ENCODE measurements at regions not wholly inside any gene's neighbourhood (a gene's known extent, or its start where the extent isn't known, plus 50 kb on each side); places are given as distances from the start of the nearest gene placed in this dataset.

DNA sequence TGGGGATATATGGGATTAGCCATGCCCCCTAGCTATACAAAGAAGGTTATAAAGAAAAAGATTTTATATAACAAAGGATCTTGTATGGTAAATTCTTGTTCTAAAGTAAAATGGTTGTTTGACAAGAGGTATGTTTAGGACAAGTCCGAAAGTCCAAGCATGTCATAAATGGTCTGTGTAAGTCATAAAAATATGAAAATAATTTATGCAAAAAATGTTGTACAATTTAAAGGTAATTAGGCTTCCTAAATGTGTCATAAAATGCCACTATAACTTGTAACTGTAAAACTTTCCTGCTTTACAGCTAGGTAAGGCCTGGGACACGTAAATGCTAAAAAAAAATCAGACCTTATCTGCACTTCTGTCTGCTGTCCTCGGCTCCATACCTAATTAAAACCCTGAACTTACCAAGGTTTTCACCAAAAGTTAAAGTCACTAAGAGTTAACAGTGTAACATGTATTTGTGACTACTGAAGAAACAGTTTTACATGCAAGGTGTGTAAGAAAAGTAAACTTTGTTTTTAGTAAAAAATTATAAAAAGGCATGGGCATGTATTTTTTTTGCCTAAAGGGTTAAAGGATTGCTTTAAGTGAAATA lies 110.0 kb upstream of the RESF1 start:
- CTCF ChIA-PET, result no interaction called here
- Histone ChIP-seq H3K36me3 (ENCODE audit: control insufficient read depth in 2 of 2, extremely low read depth in 1 of 2, insufficient read depth in 2 of 2, low read length in 2 of 2) (no peaks in the 10 kb centered on the region), H3K9ac (replicated peaks; ENCODE audit: extremely low read depth, insufficient read depth, low read length) (no peak overlapping the region), H3K9me3 (replicated peaks; ENCODE audit: control insufficient read depth, insufficient read depth, low read length) (peaks cover 7% of the 10 kb centered on the region), H4K20me1 (replicated peaks; ENCODE audit: control insufficient read depth, extremely low read depth, insufficient read depth, low read length) (no peaks in the 10 kb centered on the region), H3K79me2 (ENCODE audit: control insufficient read depth, insufficient read depth, low read length) (no peaks in the 10 kb centered on the region), H3K4me1 (ENCODE audit: control insufficient read depth, extremely low read depth, insufficient read depth, low read length) (no peaks in the 10 kb centered on the region), H3K27ac (ENCODE audit: insufficient read depth, low read depth, low read length) (no peak overlapping the region), H2AFZ (ENCODE audit: low read depth, low read length) (no peak overlapping the region), H3K9me1 (replicated peaks; ENCODE audit: control insufficient read depth, extremely low read depth, insufficient read depth, low read length) (no peaks in the 10 kb centered on the region), H3K4me3 (replicated peaks in 1 of 3; ENCODE audit: insufficient read depth in 1 of 3, low read depth in 1 of 3, low read length in 3 of 3) (no peak overlapping the region), H3K4me2 (ENCODE audit: insufficient read depth, low read length) (no peak overlapping the region), H3K27me3 (ENCODE audit: control insufficient read depth in 2 of 2, insufficient read depth in 2 of 2, low read length in 2 of 2) (no peaks in the 10 kb centered on the region)
- dilution Hi-C loops (cut with MboI; ENCODE audit: extremely low pct_ligation_motif_present, low sequenced_read_pairs), result no loop called here
- no TSS peak for BruUV-seq (replicated peaks)
- TF ChIP-seq EZH2 (IDR thresholded peaks at IDR 0.05; ENCODE audit: borderline replicate concordance, low read depth, low read length, severe bottlenecking) (no peak), JUN (IDR thresholded peaks at IDR 0.05; ENCODE audit: borderline replicate concordance, insufficient read depth, insufficient read length, low read depth) (no peak), GATA2 (IDR thresholded peaks at IDR 0.05; ENCODE audit: insufficient read depth, insufficient read length, low read depth, low read length) (no peak), FOS (IDR thresholded peaks at IDR 0.05; ENCODE audit: borderline replicate concordance, insufficient read depth, low read length) (no peak), POLR2A (IDR thresholded peaks at IDR 0.05; ENCODE audit: low read depth, low read length) (no peak)
- TF ChIP-seq, protein P1, sequence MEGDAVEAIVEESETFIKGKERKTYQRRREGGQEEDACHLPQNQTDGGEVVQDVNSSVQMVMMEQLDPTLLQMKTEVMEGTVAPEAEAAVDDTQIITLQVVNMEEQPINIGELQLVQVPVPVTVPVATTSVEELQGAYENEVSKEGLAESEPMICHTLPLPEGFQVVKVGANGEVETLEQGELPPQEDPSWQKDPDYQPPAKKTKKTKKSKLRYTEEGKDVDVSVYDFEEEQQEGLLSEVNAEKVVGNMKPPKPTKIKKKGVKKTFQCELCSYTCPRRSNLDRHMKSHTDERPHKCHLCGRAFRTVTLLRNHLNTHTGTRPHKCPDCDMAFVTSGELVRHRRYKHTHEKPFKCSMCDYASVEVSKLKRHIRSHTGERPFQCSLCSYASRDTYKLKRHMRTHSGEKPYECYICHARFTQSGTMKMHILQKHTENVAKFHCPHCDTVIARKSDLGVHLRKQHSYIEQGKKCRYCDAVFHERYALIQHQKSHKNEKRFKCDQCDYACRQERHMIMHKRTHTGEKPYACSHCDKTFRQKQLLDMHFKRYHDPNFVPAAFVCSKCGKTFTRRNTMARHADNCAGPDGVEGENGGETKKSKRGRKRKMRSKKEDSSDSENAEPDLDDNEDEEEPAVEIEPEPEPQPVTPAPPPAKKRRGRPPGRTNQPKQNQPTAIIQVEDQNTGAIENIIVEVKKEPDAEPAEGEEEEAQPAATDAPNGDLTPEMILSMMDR (IDR thresholded peaks at IDR 0.05; ENCODE audit: extremely low read depth in 1 of 2, insufficient read depth in 1 of 2, low read depth in 1 of 2, low read length in 2 of 2), result no peak
- TF ChIP-seq, protein P2, sequence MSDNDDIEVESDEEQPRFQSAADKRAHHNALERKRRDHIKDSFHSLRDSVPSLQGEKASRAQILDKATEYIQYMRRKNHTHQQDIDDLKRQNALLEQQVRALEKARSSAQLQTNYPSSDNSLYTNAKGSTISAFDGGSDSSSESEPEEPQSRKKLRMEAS (IDR thresholded peaks at IDR 0.05; ENCODE audit: insufficient read depth, insufficient read length), result no peak
- intact Hi-C loops (cut with micrococcal nuclease), result no loop called here
- FAIRE-seq, result no peak
- no peak for DNase-seq (ENCODE audit: low read depth, low spot score)
- POLR2A ChIA-PET, result no interaction called here

All from endothelial cell of umbilical vein (primary cell).